Body of pancreas (tissue), 4 donors: ENCODE measurements at regions not wholly inside any gene's neighbourhood (a gene's known extent, or its start where the extent isn't known, plus 50 kb on each side); places are given as distances from the start of the nearest gene placed in this dataset.

Experiments used
- POLR2A ChIP-seq, 3 donors: fragments of 450-650 bp; IDR thresholded peaks; one replicate each; pipeline ENCODE4 v1.6.1; 2016; ENCODE audit warnings: antibody characterized with exemption in 3 of 3, mild to moderate bottlenecking in 2 of 3
- TF ChIP-seq, protein P1 (sequence below), 7 experiments: fragments of 450-650 bp in 4 of 7; fragments of 200-600 bp in 3 of 7; sonication (generic) in 3 of 7; IDR thresholded peaks; one replicate each; pipeline ENCODE4 v1.5.1; 2016 to 2019; ENCODE audit warnings: antibody characterized with exemption in 7 of 7

DNA sequence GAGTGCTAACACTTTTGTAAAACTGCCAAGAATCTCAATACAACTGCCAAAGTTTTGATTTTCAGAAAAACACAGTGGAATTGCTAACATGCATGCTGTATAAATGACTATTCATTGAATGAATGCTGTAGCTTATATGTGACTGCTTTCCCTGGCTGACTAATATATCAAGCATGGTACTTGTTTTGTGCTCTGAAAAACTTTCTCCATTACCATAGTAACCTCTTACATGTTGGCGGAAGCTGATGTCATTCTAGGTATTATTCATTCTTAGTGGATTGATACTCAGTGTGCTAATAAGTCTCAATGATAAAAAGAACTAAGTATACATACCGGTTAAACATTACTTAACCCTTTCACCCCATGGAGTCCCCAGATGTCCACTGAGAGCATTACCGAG, 166.1 kb upstream of the MYO16 start:
- TF ChIP-seq, protein P1, sequence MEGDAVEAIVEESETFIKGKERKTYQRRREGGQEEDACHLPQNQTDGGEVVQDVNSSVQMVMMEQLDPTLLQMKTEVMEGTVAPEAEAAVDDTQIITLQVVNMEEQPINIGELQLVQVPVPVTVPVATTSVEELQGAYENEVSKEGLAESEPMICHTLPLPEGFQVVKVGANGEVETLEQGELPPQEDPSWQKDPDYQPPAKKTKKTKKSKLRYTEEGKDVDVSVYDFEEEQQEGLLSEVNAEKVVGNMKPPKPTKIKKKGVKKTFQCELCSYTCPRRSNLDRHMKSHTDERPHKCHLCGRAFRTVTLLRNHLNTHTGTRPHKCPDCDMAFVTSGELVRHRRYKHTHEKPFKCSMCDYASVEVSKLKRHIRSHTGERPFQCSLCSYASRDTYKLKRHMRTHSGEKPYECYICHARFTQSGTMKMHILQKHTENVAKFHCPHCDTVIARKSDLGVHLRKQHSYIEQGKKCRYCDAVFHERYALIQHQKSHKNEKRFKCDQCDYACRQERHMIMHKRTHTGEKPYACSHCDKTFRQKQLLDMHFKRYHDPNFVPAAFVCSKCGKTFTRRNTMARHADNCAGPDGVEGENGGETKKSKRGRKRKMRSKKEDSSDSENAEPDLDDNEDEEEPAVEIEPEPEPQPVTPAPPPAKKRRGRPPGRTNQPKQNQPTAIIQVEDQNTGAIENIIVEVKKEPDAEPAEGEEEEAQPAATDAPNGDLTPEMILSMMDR (IDR thresholded peaks at IDR 0.05), result no peak
- TF ChIP-seq POLR2A (IDR thresholded peaks at IDR 0.05), result no peak
